H54 (cell line): ENCODE measurements at regions not wholly inside any gene's neighbourhood (a gene's known extent, or its start where the extent isn't known, plus 50 kb on each side); places are given as distances from the start of the nearest gene placed in this dataset.
"Not testable (repeated sequence)": the region's sequence is repeated elsewhere in the genome, so short reads cannot be mapped to it uniquely, and the experiment has no call there.

Source experiments
- DNase-seq: peaks from one replicate; pipeline ENCODE4 v3.0.0; 2011; ENCODE audit warnings: low spot score, mixed read lengths; ENCODE audit not compliant: insufficient read length
- FAIRE-seq: peaks from 3 replicates; lab custom pipeline; 2011; peaks lifted over from hg19 to GRCh38; lab: Jason Lieb, UNC
- POLR2A ChIP-seq: IDR thresholded peaks from 2 replicates; pipeline ENCODE4 v1.6.1; 2011; ENCODE audit warnings: low read depth, mild to moderate bottlenecking, low read length

DNA sequence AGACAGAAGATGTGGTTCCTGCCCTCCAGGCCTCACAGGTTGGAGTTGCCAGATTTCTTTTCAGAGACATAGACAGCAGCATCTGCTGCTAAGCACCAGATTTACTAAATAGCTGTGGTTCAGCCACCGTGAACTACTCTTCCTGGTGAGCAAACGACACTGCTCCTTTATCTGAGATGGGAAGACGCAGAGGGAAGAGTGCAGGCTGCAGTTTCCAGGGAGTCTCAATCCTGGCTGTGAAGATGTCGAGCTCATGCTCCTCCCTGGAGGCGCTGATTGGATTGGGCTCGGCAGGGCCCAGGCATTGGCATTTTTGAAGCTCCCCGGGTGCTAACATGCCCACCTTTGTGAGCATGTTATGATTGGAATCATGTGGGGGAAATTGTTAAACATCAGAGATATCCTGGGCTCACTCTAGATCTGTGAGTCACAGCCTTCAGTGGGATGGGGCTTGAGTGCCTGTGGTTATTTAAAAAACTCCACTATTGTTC lies 314.8 kb downstream of the TSN start:
- TF ChIP-seq POLR2A: no peak
- FAIRE-seq (no peak), DNase-seq (no peak)

DNA sequence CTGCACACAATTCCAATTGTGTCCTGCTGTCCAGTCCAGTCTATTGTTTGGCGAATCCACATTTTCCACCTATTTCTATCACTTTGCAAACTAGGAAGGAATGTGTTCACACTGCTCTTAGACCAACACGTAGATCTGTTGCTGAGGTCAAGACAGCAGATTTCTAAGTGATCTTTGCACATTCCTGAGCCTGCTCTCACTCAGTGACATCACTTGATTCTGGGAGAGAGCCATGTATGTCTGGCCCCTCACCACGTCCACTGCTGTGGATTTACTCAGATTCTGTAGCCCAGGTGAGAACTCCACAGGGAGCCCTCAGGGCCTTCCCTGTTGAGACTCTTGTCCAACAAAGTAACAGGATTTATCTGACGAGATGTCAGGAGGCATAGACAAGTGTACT lies 317.2 kb downstream of the TSN start:
- no peak for FAIRE-seq
- no peak for DNase-seq
- no peak for TF ChIP-seq POLR2A

DNA sequence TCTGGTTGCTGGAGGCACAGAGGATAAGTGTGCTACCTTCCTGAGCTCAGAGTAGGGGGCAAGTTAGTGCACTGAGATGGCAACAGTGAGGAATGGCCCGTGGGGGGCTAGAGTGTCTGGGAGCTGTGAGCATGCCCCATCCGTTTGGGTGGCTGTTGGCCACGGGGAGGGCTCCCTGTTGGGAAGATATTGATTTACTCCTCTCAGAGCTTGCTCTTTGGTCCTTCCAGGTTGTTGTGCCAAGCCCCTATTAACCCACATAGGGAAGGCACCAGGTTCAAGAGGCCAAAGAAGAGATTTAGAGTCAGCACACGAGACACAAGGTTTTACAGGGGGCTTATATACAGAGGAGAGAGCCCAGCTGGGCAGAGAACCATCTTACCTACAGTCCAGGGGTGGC lies 318.8 kb downstream of the TSN start:
- TF ChIP-seq POLR2A: no peak
- FAIRE-seq (no peak), DNase-seq (no peak)

DNA sequence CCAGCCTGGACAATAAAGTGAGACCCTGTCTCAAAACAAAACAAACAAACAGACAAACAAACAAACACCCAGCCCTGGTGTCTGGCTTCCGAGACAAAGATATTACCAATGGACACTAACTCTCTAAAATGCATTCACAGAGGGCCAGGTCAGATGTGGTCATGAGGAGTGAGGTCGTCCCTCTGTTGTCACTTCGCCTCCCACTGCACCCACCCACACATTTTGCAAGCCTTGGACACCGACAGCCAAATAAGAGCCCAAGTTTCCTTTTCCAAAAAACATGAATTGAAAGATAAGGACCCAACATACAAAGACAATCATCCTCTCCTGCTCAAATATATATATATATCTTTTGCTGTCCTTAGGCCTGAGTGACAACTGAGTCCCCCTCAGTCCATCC lies 319.9 kb downstream of the TSN start:
- FAIRE-seq: no peak
- DNase-seq: no peak
- TF ChIP-seq POLR2A: no peak

DNA sequence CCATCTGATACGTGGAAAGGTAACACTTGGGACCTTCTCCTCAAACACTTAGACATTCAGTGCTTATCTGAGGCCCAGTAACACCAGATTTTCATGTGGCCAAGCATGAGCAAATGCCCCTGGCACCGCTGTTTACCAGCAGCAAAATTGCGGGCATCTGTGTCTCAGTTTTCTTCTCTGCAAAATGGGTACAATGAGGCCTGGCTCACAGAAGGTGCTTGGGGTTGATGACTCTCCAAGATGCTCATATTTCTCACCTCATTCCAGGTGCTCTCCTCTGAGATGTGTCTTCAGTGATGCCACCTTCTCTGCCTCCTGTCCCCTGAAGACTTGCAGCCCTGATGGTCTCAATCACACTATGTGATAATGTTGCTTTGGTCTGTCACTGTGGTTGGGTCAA lies 321.7 kb downstream of the TSN start:
- DNase-seq: no peak
- TF ChIP-seq POLR2A: no peak
- no peak for FAIRE-seq

DNA sequence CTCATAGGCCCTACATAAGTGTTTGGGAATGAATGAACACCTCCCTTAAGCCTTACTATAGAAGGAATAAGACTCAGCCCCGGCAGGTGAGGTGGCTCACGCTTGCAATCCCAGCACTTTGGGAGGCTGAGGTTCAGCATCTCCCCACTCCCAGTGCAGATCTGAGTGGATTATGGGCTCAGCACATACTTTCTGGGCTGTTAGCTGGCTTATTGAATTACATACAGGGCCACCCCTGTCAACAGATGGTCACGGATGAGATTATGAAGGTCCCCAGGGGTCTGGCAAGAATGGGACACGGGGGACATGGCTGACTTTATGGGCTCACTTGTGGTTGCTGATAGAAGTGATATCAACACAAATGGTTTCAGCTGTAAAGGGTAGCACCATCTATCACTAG lies 322.3 kb downstream of the TSN start:
- FAIRE-seq (no peak), DNase-seq (no peak)
- no peak for TF ChIP-seq POLR2A

DNA sequence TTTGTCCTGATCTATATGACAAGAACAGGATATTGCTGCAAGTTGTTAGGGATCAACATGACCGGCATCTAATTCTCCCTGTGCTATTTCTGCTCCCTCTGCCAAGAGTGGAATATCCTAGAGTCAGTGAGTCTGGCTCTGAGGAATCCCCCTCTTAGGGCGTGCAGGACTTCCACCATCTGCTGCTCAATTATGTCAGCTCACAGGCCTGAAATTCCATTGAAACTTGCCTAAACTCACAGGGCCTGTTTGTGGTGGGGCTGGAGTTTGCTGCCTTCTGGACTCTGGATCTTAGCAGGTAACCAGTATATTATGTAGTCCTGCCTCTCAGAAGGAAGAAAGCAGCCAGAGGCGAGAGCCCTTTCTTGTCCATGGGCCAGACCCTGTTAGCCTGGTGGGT lies 323.0 kb downstream of the TSN start:
- DNase-seq (no peak), FAIRE-seq (no peak)
- no peak for TF ChIP-seq POLR2A

DNA sequence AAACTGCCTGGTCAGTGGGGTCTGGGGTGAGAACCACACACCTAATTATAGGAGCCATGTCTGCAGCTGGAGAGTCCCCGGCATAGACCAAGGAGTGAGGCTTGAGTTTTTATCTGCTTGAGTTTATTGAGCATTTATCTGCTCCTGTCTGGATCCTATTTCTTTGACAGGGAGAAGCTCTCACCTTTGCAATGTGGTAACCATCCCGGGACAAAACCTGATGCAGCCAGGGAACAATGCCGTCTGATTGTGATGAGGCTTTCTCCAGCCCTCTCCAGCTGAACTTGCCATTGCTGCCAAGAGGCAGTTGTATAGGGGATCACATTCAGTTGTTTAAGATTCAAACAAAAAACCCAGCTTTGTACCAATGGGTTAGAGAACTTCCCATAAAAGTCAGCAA lies 324.4 kb downstream of the TSN start:
- DNase-seq (no peak), FAIRE-seq (no peak)
- TF ChIP-seq POLR2A: no peak

DNA sequence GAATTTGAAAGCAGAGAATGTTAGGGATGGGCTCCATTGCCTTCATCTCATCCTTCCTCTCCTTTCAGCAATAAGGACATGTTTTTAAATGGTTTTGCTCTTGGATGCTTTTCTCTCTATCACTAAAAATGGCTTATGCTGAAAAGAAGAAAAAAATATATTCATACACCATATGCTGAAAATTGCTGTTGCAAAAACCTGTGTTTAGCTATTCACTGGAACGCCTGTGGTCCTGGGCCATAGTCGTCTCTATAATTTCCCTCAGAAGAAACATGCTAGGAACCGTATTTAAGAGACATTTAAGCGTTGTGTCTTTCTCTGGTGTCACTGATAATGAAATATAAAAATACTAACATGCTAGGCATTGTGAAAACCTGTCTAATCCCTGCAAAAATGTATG lies 324.9 kb downstream of the TSN start:
- no peak for TF ChIP-seq POLR2A
- FAIRE-seq: no peak

DNA sequence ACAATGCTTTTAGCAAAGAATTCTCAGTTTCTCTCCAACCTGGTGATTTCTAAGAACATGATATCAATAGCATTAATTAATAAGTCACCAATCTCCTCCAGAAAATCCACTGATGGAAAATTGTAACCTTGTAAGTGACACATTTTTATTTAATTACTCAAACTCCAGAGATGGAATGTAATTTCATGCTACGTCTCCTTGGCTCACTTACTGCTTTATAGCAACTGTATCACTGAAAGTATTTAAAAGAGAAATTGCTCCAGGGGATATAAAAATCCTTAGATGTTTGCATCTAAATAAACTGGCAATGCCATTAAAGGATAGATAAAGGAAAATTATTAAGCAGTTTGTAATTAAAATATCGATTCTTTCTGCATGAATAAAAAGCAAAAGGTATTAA lies 325.4 kb downstream of the TSN start:
- FAIRE-seq (no peak), DNase-seq (no peak)
- no peak for TF ChIP-seq POLR2A

More for the DNA sequence above, 324.9 kb downstream of the TSN start:
- no peak for DNase-seq

DNA sequence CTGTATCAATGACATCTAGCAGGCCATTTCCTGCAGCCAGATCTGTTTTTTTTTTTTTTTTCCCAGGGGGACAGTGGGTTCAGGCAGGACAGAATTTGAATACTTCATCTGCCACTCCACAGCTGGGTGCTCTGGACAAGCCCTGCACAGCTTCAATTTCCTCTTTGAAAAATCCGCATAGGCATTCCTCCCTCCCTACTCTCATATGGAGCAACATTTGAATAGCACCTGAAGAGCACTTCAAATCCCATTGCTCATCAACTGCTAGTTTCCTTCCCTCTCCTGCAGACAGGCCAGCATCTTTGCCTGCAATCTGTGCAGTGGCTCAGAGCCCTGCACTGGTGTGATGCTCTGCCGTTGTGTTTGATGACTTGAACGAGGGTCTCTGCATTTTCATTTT lies 326.3 kb downstream of the TSN start:
- no peak for FAIRE-seq
- no peak for DNase-seq
- TF ChIP-seq POLR2A: no peak

DNA sequence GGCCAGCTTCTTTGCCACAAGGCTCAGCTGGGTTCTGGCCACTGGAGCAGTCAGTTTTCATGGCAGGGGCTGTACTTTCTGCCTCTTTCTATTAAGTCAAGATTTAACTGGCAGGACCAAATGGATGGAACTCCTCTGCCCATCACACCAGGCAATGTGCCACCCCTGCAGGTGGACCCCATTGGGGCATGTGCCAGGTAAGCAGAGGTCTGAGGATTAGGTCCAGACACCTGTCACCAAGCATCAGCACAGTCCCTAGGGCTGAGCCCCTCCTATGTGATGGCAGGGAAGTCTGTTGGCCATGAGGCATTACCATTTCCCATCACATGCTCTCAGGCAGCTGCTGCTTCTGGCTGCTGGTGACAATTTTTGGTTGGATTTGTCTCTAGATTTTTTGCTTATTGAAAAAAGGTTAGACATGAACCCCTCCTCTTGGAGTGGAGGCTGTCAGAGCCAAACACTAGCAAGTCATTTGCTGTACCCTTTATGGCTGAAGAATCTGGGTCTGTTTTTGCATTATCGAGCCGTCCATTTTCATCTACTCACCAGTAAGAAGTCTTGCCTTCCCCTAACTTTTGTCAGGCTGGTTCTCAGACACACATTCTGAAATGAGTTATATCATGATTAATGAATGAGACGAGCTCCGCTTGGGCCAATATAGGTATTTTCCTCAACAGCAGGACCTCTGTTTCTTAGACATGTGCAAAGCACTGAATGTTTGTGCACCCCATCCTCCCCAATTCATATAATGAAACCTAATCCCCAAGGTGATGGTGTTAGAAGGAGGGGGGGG lies 328.0 kb downstream of the TSN start:
- TF ChIP-seq POLR2A: no peak
- no peak for FAIRE-seq

DNA sequence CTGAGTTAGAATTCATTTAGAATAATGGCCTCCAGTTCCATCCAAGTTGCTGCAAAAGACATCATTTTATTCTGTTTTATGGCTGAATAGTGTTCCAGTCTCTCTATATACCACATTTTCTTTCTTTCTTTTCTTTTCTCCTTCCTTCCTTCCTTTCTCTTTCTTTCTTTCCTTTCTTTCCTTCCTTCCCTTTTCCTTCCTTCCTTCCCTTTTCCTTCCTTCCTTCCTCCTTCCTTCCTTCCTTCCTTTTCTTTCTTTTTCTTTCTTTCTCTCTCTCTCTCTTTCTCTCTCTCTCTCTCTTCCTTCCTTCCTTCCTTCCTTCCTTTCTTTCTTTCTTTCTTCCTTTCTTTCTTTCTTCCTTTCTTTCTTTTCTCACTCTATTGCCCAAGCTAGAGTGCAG lies 330.2 kb downstream of the TSN start:
- DNase-seq, FAIRE-seq: not testable (repeated sequence)

More for the DNA sequence above, 328.0 kb downstream of the TSN start:
- no peak for DNase-seq

DNA sequence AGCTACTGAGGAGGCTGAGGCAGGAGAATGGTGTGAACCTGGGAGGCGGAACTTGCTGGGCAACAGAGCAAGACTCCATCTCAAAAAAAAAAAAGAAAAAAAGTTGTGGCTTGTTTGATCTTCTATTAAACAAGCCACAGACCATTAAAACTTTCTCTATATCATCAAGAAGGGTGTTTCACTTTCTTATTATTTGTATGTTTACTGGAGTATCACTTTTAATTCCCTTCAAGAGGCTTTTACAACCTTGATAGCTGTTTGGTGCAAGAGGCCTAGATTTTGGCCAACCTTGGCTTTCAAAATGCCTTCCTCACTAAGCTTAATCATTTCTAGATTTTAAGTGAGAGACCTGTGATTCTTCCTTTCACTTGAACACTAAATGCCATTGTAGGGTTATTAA lies 339.1 kb downstream of the TSN start:
- no peak for TF ChIP-seq POLR2A
- FAIRE-seq (no peak), DNase-seq (no peak)

DNA sequence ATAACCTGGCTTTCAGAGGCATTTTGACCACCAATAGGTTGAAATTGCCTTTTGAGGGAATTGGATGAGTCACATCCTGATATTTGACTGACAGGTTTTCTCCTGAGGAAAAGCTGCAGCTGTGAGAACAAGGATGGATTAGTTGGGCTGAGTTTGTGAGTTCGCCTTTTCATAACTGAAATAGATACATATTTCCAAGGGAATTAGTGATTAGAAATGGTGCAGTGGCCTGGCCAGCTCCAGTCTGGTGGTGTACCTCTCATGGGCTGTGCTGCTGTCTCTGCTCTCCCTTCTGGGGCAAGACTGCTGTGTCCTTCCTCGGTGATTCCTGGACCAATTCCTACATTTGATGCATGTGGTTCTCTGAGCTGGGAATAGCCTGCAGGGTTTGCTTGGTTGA lies 341.3 kb downstream of the TSN start:
- DNase-seq (no peak), FAIRE-seq (no peak)
- no peak for TF ChIP-seq POLR2A

DNA sequence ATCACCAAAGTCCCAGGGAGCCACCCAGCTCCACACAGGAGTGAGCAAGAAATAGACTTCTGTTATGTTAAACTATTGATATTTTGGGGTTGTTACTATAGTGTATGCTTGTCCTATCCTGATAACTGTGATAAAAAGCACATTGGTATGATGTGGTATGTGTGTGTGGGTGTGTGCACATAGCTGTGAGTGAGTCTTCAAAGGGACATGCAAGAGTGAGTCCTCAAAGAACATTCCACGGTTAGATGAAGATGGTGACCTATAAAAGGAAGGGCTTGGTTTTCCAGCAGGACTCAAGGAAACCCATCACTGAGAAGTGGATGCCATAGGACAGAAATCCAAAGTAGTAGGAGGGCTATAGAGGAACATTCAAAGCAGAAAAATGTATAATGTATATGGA lies 342.9 kb downstream of the TSN start:
- TF ChIP-seq POLR2A: no peak
- FAIRE-seq (no peak), DNase-seq (no peak)
